ENCODE measurements at regions not wholly inside any gene's neighbourhood (a gene's known extent, or its start where the extent isn't known, plus 50 kb on each side); places are given as distances from the start of the nearest gene placed in this dataset.

GRCh38 chr6:94344866-94345265 lies 925.5 kb upstream of the EPHA7 start:
- TF ChIP-seq CTCF (IDR thresholded peaks at IDR 0.05; ENCODE audit: insufficient read depth, low read length, poor library complexity, severe bottlenecking), result no peak
- no peak for DNase-seq (ENCODE audit: low read depth)
- H3K27me3 ChIP-seq (ENCODE audit: control insufficient read depth, insufficient read depth, low read length), result no peaks in the 10 kb centered on the region
- H3K4me3 ChIP-seq (ENCODE audit: low read depth, low read length), result no peak overlapping the region
- no peaks in the 10 kb centered on the region for H3K36me3 ChIP-seq (ENCODE audit: control insufficient read depth, insufficient read depth, low read length)

- no peak overlapping the region for H3K4me3 ChIP-seq (ENCODE audit: low read depth, low read length)
- H3K36me3 ChIP-seq (ENCODE audit: control insufficient read depth, insufficient read depth, low read length), result no peaks in the 10 kb centered on the region
- DNase-seq (ENCODE audit: low read depth), result no peak
- H3K27me3 ChIP-seq (ENCODE audit: control insufficient read depth, insufficient read depth, low read length), result no peaks in the 10 kb centered on the region
- TF ChIP-seq CTCF (IDR thresholded peaks at IDR 0.05; ENCODE audit: insufficient read depth, low read length, poor library complexity, severe bottlenecking), result no peak
Measured at GRCh38 chr6:94341173-94341572, 921.8 kb upstream of the EPHA7 start.

GRCh38 chr6:94323853-94324252 lies 904.5 kb upstream of the EPHA7 start:
- H3K4me3 ChIP-seq (ENCODE audit: low read depth, low read length), result no peak overlapping the region
- no peaks in the 10 kb centered on the region for H3K27me3 ChIP-seq (ENCODE audit: control insufficient read depth, insufficient read depth, low read length)
- no peak for DNase-seq (ENCODE audit: low read depth)
- peak; percentile 53 for TF ChIP-seq CTCF (IDR thresholded peaks at IDR 0.05; ENCODE audit: insufficient read depth, low read length, poor library complexity, severe bottlenecking)
- H3K36me3 ChIP-seq (ENCODE audit: control insufficient read depth, insufficient read depth, low read length), result no peaks in the 10 kb centered on the region

GRCh38 chr6:94300424-94301144 lies 881.2 kb upstream of the EPHA7 start:
- DNase-seq (ENCODE audit: low read depth), result no peak
- Histone ChIP-seq H3K36me3 (ENCODE audit: control insufficient read depth, insufficient read depth, low read length) (no peaks in the 10 kb centered on the region), H3K27me3 (ENCODE audit: control insufficient read depth, insufficient read depth, low read length) (no peaks in the 10 kb centered on the region), H3K4me3 (ENCODE audit: low read depth, low read length) (no peak overlapping the region)
- TF ChIP-seq CTCF (IDR thresholded peaks at IDR 0.05; ENCODE audit: insufficient read depth, low read length, poor library complexity, severe bottlenecking), result no peak

- Histone ChIP-seq H3K27me3 (ENCODE audit: control insufficient read depth, insufficient read depth, low read length) (no peaks in the 10 kb centered on the region), H3K4me3 (ENCODE audit: low read depth, low read length) (no peak overlapping the region), H3K36me3 (ENCODE audit: control insufficient read depth, insufficient read depth, low read length) (no peaks in the 10 kb centered on the region)
- no peak for DNase-seq (ENCODE audit: low read depth)
- no peak for TF ChIP-seq CTCF (IDR thresholded peaks at IDR 0.05; ENCODE audit: insufficient read depth, low read length, poor library complexity, severe bottlenecking)
Measured at GRCh38 chr6:94289131-94289530, 869.8 kb upstream of the EPHA7 start.

- no peak for DNase-seq (ENCODE audit: low read depth)
- H3K36me3 ChIP-seq (ENCODE audit: control insufficient read depth, insufficient read depth, low read length), result no peaks in the 10 kb centered on the region
- no peak overlapping the region for H3K4me3 ChIP-seq (ENCODE audit: low read depth, low read length)
- no peak for TF ChIP-seq CTCF (IDR thresholded peaks at IDR 0.05; ENCODE audit: insufficient read depth, low read length, poor library complexity, severe bottlenecking)
- H3K27me3 ChIP-seq (ENCODE audit: control insufficient read depth, insufficient read depth, low read length), result no peaks in the 10 kb centered on the region
Measured at GRCh38 chr6:94278146-94278545, 858.8 kb upstream of the EPHA7 start.

Data from kidney epithelial cell (primary cell).